ENCODE measurements at regions not wholly inside any gene's neighbourhood (a gene's known extent, or its start where the extent isn't known, plus 50 kb on each side); places are given as distances from the start of the nearest gene placed in this dataset.

DNA sequence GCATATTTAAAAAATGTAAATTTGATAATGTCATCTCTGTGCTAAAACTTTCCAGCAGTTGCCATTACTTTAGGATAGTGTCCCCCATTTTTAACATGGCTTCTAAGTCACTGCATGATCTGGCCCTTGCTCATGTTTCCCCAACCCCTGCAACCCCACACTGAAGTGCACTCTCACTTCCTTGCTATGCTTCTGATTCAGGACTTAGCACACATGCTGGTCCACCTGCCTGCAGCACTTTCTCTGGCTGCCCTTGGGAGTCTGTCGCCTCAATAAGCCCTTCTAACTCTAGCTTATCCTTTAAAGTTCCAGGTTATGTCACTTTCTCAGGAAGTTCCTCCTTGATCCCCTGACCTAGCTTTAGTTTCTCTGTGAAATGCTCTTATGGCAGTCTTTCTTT lies 241.0 kb downstream of the POSTN start:
- H3K36me3 ChIP-seq (ENCODE audit: control insufficient read depth in 3 of 3, insufficient read depth in 3 of 3, low read length in 3 of 3), result no peaks in the 10 kb centered on the region
- no peaks in the 10 kb centered on the region for H3K4me1 ChIP-seq (ENCODE audit: control insufficient read depth in 3 of 3, insufficient read depth in 3 of 3, low read length in 3 of 3)
- no peaks in the 10 kb centered on the region for H3K9me3 ChIP-seq (ENCODE audit: control insufficient read depth in 3 of 3, low read length in 3 of 3)
- H3K27ac ChIP-seq (ENCODE audit: low read depth, low read length), result no peak overlapping the region
- no peaks in the 10 kb centered on the region for H3K27me3 ChIP-seq (ENCODE audit: control insufficient read depth in 3 of 3, insufficient read depth in 3 of 3, low read length in 3 of 3)
- H3K4me3 ChIP-seq (ENCODE audit: low read length in 3 of 3), result no peak overlapping the region
- no peak overlapping the region for H3K9ac ChIP-seq (ENCODE audit: low read depth in 1 of 3, low read length in 3 of 3)

GRCh38 chr13:37353911-37354310 lies 244.7 kb downstream of the POSTN start:
- H3K27ac ChIP-seq (ENCODE audit: low read depth, low read length), result no peak overlapping the region
- H3K9ac ChIP-seq (ENCODE audit: low read depth in 1 of 3, low read length in 3 of 3), result no peak overlapping the region
- no peaks in the 10 kb centered on the region for H3K36me3 ChIP-seq (ENCODE audit: control insufficient read depth in 3 of 3, insufficient read depth in 3 of 3, low read length in 3 of 3)
- no peak overlapping the region for H3K4me3 ChIP-seq (ENCODE audit: low read length in 3 of 3)
- no peaks in the 10 kb centered on the region for H3K4me1 ChIP-seq (ENCODE audit: control insufficient read depth in 3 of 3, insufficient read depth in 3 of 3, low read length in 3 of 3)
- H3K9me3 ChIP-seq (ENCODE audit: control insufficient read depth in 3 of 3, low read length in 3 of 3), result no peaks in the 10 kb centered on the region
- H3K27me3 ChIP-seq (ENCODE audit: control insufficient read depth in 3 of 3, insufficient read depth in 3 of 3, low read length in 3 of 3), result no peaks in the 10 kb centered on the region

GRCh38 chr13:37351211-37351610 lies 245.7 kb upstream of the CSNK1A1L start:
- Histone ChIP-seq H3K36me3 (ENCODE audit: control insufficient read depth in 3 of 3, insufficient read depth in 3 of 3, low read length in 3 of 3) (no peaks in the 10 kb centered on the region), H3K4me3 (ENCODE audit: low read length in 3 of 3) (no peak overlapping the region)

DNA sequence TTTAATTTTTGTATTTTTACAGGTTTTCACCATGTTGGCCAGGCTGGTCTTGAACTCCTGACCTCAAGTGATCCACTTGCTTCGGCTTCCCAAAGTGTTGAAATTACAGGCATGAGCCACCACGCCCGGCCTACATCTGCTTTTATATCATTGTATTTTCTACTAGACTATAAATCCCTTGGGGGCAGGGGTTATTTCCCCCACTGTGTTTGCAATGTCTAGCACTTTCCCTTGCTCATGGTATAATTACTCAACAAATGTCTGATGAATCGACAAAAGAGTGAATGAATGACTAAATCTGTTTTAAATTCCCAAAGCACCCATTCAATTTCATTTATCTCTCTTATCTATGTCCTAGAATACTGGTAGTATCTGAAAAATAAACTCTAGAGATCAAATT lies 244.5 kb upstream of the CSNK1A1L start:
- no peaks in the 10 kb centered on the region for H3K36me3 ChIP-seq (ENCODE audit: control insufficient read depth in 3 of 3, insufficient read depth in 3 of 3, low read length in 3 of 3)
- no peak overlapping the region for H3K4me3 ChIP-seq (ENCODE audit: low read length in 3 of 3)
- no peaks in the 10 kb centered on the region for H3K27me3 ChIP-seq (ENCODE audit: control insufficient read depth in 3 of 3, insufficient read depth in 3 of 3, low read length in 3 of 3)
- no peak overlapping the region for H3K9ac ChIP-seq (ENCODE audit: low read depth in 1 of 3, low read length in 3 of 3)
- no peak overlapping the region for H3K27ac ChIP-seq (ENCODE audit: low read depth, low read length)
- H3K4me1 ChIP-seq (ENCODE audit: control insufficient read depth in 3 of 3, insufficient read depth in 3 of 3, low read length in 3 of 3), result no peaks in the 10 kb centered on the region
- no peaks in the 10 kb centered on the region for H3K9me3 ChIP-seq (ENCODE audit: control insufficient read depth in 3 of 3, low read length in 3 of 3)

More at GRCh38 chr13:37351211-37351610, 245.7 kb upstream of the CSNK1A1L start:
- no peak overlapping the region for H3K9ac ChIP-seq (ENCODE audit: low read depth in 1 of 3, low read length in 3 of 3)
- no peaks in the 10 kb centered on the region for H3K27me3 ChIP-seq (ENCODE audit: control insufficient read depth in 3 of 3, insufficient read depth in 3 of 3, low read length in 3 of 3)
- H3K9me3 ChIP-seq (ENCODE audit: control insufficient read depth in 3 of 3, low read length in 3 of 3), result no peaks in the 10 kb centered on the region
- no peaks in the 10 kb centered on the region for H3K4me1 ChIP-seq (ENCODE audit: control insufficient read depth in 3 of 3, insufficient read depth in 3 of 3, low read length in 3 of 3)
- no peak overlapping the region for H3K27ac ChIP-seq (ENCODE audit: low read depth, low read length)

DNA sequence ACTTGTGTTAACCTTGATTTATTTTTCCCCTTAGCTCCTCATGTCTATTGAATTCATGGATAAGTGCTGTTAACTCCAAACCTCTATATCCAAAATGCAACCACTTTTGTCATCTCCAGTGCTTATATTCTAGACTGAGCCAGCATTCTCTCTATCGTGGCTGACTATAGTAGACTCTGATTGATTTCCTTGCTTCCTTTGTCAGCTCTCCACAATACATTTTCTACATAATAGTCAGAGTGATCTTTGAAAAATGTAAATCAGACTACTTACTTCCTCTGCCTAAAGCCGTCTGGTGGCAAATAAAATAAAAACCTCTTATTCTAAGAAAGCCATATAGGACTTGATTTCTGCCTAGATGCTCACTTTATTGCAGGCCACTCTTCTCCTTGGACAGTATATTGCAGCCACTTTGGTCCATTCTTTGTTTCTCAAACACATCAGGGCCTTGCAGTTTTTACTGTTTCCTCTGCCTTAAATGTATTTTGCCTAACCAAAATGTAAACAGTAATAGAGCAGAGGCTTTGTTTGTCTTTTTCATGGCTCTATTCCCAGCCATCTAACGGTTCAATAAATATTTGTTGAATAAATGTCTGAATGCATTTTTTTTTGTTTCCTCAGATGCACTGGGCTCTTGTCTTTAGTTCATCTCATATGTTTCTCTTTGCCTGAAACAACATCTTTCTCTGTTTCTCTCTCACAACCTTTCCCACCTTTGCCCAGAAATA lies 243.6 kb upstream of the CSNK1A1L start:
- no peak overlapping the region for H3K4me3 ChIP-seq (ENCODE audit: low read length in 3 of 3)
- no peaks in the 10 kb centered on the region for H3K27me3 ChIP-seq (ENCODE audit: control insufficient read depth in 3 of 3, insufficient read depth in 3 of 3, low read length in 3 of 3)
- no peaks in the 10 kb centered on the region for H3K9me3 ChIP-seq (ENCODE audit: control insufficient read depth in 3 of 3, low read length in 3 of 3)
- no peak overlapping the region for H3K9ac ChIP-seq (ENCODE audit: low read depth in 1 of 3, low read length in 3 of 3)
- H3K4me1 ChIP-seq (ENCODE audit: control insufficient read depth in 3 of 3, insufficient read depth in 3 of 3, low read length in 3 of 3), result no peaks in the 10 kb centered on the region
- no peaks in the 10 kb centered on the region for H3K36me3 ChIP-seq (ENCODE audit: control insufficient read depth in 3 of 3, insufficient read depth in 3 of 3, low read length in 3 of 3)
- H3K27ac ChIP-seq (ENCODE audit: low read depth, low read length), result no peak overlapping the region

- no peak overlapping the region for H3K4me3 ChIP-seq (ENCODE audit: low read length in 3 of 3)
- H3K9ac ChIP-seq (ENCODE audit: low read depth in 1 of 3, low read length in 3 of 3), result no peak overlapping the region
- H3K27ac ChIP-seq (ENCODE audit: low read depth, low read length), result no peak overlapping the region
- H3K4me1 ChIP-seq (ENCODE audit: control insufficient read depth in 3 of 3, insufficient read depth in 3 of 3, low read length in 3 of 3), result no peaks in the 10 kb centered on the region
- H3K27me3 ChIP-seq (ENCODE audit: control insufficient read depth in 3 of 3, insufficient read depth in 3 of 3, low read length in 3 of 3), result no peaks in the 10 kb centered on the region
- no peaks in the 10 kb centered on the region for H3K36me3 ChIP-seq (ENCODE audit: control insufficient read depth in 3 of 3, insufficient read depth in 3 of 3, low read length in 3 of 3)
- H3K9me3 ChIP-seq (ENCODE audit: control insufficient read depth in 3 of 3, low read length in 3 of 3), result no peaks in the 10 kb centered on the region
Measured at GRCh38 chr13:37345869-37346268, 240.4 kb upstream of the CSNK1A1L start.

DNA sequence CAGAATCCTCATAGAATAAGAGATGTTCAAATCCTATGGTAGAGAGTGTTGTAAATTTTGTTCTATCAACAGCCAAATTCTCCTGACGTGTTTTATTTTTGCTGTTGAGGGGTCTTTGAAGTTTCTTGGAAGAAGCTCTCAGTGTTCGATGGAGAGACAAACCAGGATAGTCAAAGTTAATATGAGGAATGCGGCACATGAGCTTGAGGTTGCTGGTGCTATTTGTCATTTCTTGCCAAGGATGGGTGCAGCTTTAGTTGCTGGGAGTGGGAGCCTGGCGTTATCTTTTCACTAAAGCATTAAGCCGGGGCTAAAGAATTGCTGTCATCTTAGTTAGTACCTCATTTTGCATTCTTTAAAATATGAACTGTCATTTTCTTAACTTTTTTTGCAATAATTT lies 239.9 kb upstream of the CSNK1A1L start:
- H3K36me3 ChIP-seq (ENCODE audit: control insufficient read depth in 3 of 3, insufficient read depth in 3 of 3, low read length in 3 of 3), result no peaks in the 10 kb centered on the region
- H3K27me3 ChIP-seq (ENCODE audit: control insufficient read depth in 3 of 3, insufficient read depth in 3 of 3, low read length in 3 of 3), result no peaks in the 10 kb centered on the region
- H3K4me1 ChIP-seq (ENCODE audit: control insufficient read depth in 3 of 3, insufficient read depth in 3 of 3, low read length in 3 of 3), result no peaks in the 10 kb centered on the region
- H3K27ac ChIP-seq (ENCODE audit: low read depth, low read length), result no peak overlapping the region
- no peaks in the 10 kb centered on the region for H3K9me3 ChIP-seq (ENCODE audit: control insufficient read depth in 3 of 3, low read length in 3 of 3)
- H3K4me3 ChIP-seq (ENCODE audit: low read length in 3 of 3), result no peak overlapping the region
- H3K9ac ChIP-seq (ENCODE audit: low read depth in 1 of 3, low read length in 3 of 3), result no peak overlapping the region

DNA sequence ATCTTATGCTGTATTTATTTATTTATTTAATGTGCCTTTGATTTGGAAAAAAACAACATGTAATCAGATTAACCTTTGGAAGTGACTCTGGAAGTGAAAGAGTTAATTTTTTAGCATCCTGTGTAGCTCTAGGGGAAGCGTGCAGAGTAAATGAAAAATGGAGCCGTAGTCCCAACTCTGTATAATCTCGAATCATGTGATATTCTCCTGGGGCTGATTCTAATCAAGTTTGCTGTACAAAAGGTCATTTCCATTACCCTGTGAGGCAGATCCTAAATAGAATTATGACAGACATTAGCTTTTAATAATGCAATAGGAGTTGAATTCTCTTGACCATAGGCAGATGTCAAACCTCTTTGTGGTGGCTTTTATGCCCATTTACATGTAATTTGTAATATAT lies 238.6 kb upstream of the CSNK1A1L start:
- Histone ChIP-seq H3K9me3 (ENCODE audit: control insufficient read depth in 3 of 3, low read length in 3 of 3) (no peaks in the 10 kb centered on the region), H3K27ac (ENCODE audit: low read depth, low read length) (no peak overlapping the region), H3K4me3 (ENCODE audit: low read length in 3 of 3) (no peak overlapping the region), H3K36me3 (ENCODE audit: control insufficient read depth in 3 of 3, insufficient read depth in 3 of 3, low read length in 3 of 3) (no peaks in the 10 kb centered on the region), H3K4me1 (ENCODE audit: control insufficient read depth in 3 of 3, insufficient read depth in 3 of 3, low read length in 3 of 3) (no peaks in the 10 kb centered on the region), H3K27me3 (ENCODE audit: control insufficient read depth in 3 of 3, insufficient read depth in 3 of 3, low read length in 3 of 3) (no peaks in the 10 kb centered on the region), H3K9ac (ENCODE audit: low read depth in 1 of 3, low read length in 3 of 3) (no peak overlapping the region)

- Histone ChIP-seq H3K9ac (ENCODE audit: low read depth in 1 of 3, low read length in 3 of 3) (no peak overlapping the region), H3K36me3 (ENCODE audit: control insufficient read depth in 3 of 3, insufficient read depth in 3 of 3, low read length in 3 of 3) (no peaks in the 10 kb centered on the region), H3K4me1 (ENCODE audit: control insufficient read depth in 3 of 3, insufficient read depth in 3 of 3, low read length in 3 of 3) (no peaks in the 10 kb centered on the region), H3K27ac (ENCODE audit: low read depth, low read length) (no peak overlapping the region), H3K27me3 (ENCODE audit: control insufficient read depth in 3 of 3, insufficient read depth in 3 of 3, low read length in 3 of 3) (no peaks in the 10 kb centered on the region), H3K9me3 (ENCODE audit: control insufficient read depth in 3 of 3, low read length in 3 of 3) (no peaks in the 10 kb centered on the region), H3K4me3 (ENCODE audit: low read length in 3 of 3) (no peak overlapping the region)
Measured at GRCh38 chr13:37342205-37342604, 236.7 kb upstream of the CSNK1A1L start.

DNA sequence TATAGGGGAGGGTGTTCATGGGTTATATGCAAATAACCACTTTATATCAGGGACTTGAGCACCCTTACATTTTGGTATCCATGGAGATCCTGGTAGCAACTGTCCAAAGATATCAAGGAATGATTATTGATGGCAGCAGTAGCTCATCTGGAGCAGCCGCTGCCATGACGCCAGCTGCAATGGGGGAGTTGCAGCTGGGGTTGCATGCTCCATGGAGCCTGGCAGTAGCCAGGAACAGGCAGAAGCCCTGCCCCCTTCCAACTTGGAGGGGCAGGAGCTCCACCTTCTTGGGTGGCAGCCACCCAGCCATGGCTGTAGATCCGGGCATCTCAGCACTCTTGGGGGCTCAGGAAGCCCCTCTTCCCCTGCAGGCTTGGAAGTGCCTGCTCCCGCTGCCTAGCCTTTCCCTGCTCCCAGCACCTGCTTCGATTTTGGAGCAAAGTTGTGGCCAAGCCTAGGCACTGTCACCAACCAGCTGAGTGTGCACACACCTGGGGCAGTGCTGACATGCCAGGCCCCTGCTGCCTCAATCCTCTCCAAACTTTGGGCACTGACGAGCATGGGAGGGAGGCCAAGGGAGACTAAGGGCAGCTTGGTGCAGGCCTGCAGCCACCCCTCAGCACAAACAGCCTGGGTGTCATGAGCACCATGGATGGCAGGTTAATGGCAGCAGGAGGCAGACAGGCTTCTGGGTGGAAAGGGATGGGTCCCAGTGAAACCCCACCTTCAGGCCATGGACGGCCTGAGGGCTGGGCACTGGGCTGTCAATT lies 235.6 kb upstream of the CSNK1A1L start:
- no peaks in the 10 kb centered on the region for H3K36me3 ChIP-seq (ENCODE audit: control insufficient read depth in 3 of 3, insufficient read depth in 3 of 3, low read length in 3 of 3)
- no peak overlapping the region for H3K27ac ChIP-seq (ENCODE audit: low read depth, low read length)
- H3K9ac ChIP-seq (ENCODE audit: low read depth in 1 of 3, low read length in 3 of 3), result no peak overlapping the region
- H3K9me3 ChIP-seq (ENCODE audit: control insufficient read depth in 3 of 3, low read length in 3 of 3), result no peaks in the 10 kb centered on the region
- H3K4me1 ChIP-seq (ENCODE audit: control insufficient read depth in 3 of 3, insufficient read depth in 3 of 3, low read length in 3 of 3), result no peaks in the 10 kb centered on the region
- no peak overlapping the region for H3K4me3 ChIP-seq (ENCODE audit: low read length in 3 of 3)
- H3K27me3 ChIP-seq (ENCODE audit: control insufficient read depth in 3 of 3, insufficient read depth in 3 of 3, low read length in 3 of 3), result no peaks in the 10 kb centered on the region
